WTC11 (cell line): ENCODE measurements at regions not wholly inside any gene's neighbourhood (a gene's known extent, or its start where the extent isn't known, plus 50 kb on each side); places are given as distances from the start of the nearest gene placed in this dataset.

ENCODE experiments used
- ATAC-seq: fragments of 200-7000 bp; cut with Tn5 transposase; 2 replicates; pipeline ENCODE4 v1.10.0; 2021; ENCODE audit warnings: mild to moderate bottlenecking, moderate library complexity
- CTCF ChIA-PET: fragments of 300-600 bp; sonication (Branson Sonifier 250); formaldehyde crosslinking; loops from one replicate; lab custom pipeline; 2021; ENCODE audit warnings: antibody characterized with exemption; lab: Charles Lee
- POLR2A ChIA-PET: fragments of 350-600 bp; sonication (Branson Sonifier 250); formaldehyde crosslinking; loops from one replicate; lab custom pipeline; 2021; ENCODE audit warnings: antibody characterized with exemption; lab: Charles Lee
- DNase-seq: peaks from one replicate; pipeline ENCODE4 v3.0.0; 2021; ENCODE audit warnings: low spot score
- H3K27ac Mint-ChIP-seq: 2 replicates; pipeline ENCODE4 v1.8.0; 2021; ENCODE audit warnings: mixed read lengths
- H3K27me3 Mint-ChIP-seq: 2 replicates; pipeline ENCODE4 v1.8.0; 2021; ENCODE audit warnings: low read depth, mild to moderate bottlenecking, moderate library complexity, mixed read lengths
- H3K36me3 Mint-ChIP-seq: 2 replicates; pipeline ENCODE4 v1.8.0; 2021; ENCODE audit warnings: mixed read lengths
- H3K4me1 Mint-ChIP-seq: 2 replicates; pipeline ENCODE4 v1.8.0; 2022; ENCODE audit warnings: mixed read lengths
- H3K4me3 Mint-ChIP-seq: 2 replicates; pipeline ENCODE4 v1.8.0; 2021; ENCODE audit warnings: mild to moderate bottlenecking, moderate library complexity, mixed read lengths
- H3K9me3 Mint-ChIP-seq: 2 replicates; pipeline ENCODE4 v1.8.0; 2021; ENCODE audit warnings: mixed read lengths
- CREM ChIP-seq: sonication (generic); formaldehyde crosslinking; IDR thresholded peaks from 2 replicates; pipeline ENCODE4 v1.8.1; 2022; ENCODE audit warnings: mild to moderate bottlenecking, missing genetic modification reagents, moderate library complexity
- FOXJ3 ChIP-seq: sonication (generic); formaldehyde crosslinking; IDR thresholded peaks from 2 replicates; pipeline ENCODE4 v1.9.0; 2021; ENCODE audit warnings: missing genetic modification reagents, mild to moderate bottlenecking, borderline replicate concordance
- GTF2I ChIP-seq: fragments of 250-450 bp; sonication (Bioruptor Pico); conservative IDR thresholded peaks from 2 replicates; pipeline ENCODE4 v1.4.0; 2021; ENCODE audit warnings: mild to moderate bottlenecking
- HMGA2 ChIP-seq: fragments of 250-450 bp; sonication (Bioruptor Pico); IDR thresholded peaks from 2 replicates; pipeline ENCODE4 v1.4.0; 2021; ENCODE audit warnings: mild to moderate bottlenecking, moderate library complexity
- IRF1 ChIP-seq: sonication (generic); formaldehyde crosslinking; IDR thresholded peaks from 2 replicates; pipeline ENCODE4 v1.8.0; 2023; ENCODE audit warnings: missing genetic modification reagents
- JAZF1 ChIP-seq: fragments of 250-450 bp; sonication (Bioruptor Pico); IDR thresholded peaks from 2 replicates; pipeline ENCODE4 v1.9.0; 2021; ENCODE audit warnings: moderate library complexity, mild to moderate bottlenecking, inconsistent platforms
- KAT7 ChIP-seq: sonication (generic); formaldehyde crosslinking; IDR thresholded peaks from 2 replicates; pipeline ENCODE4 v1.8.1; 2023; ENCODE audit warnings: missing genetic modification reagents, mild to moderate bottlenecking, borderline replicate concordance
- MAX ChIP-seq: sonication (generic); formaldehyde crosslinking; IDR thresholded peaks from 2 replicates; pipeline ENCODE4 v1.8.0; 2022; ENCODE audit warnings: mild to moderate bottlenecking, missing genetic modification reagents
- NFYB ChIP-seq: sonication (generic); formaldehyde crosslinking; conservative IDR thresholded peaks from 2 replicates; pipeline ENCODE4 v1.8.0; 2022; ENCODE audit warnings: low read depth, missing genetic modification reagents
- OVOL2 ChIP-seq: fragments of 250-450 bp; sonication (Bioruptor Pico); IDR thresholded peaks from 2 replicates; pipeline ENCODE4 v1.9.0; 2021; ENCODE audit warnings: mild to moderate bottlenecking, borderline replicate concordance
- SOX15 ChIP-seq: fragments of 250-450 bp; sonication (Bioruptor Pico); IDR thresholded peaks from 2 replicates; pipeline ENCODE4 v1.9.0; 2021; ENCODE audit warnings: mild to moderate bottlenecking
- SP1 ChIP-seq: sonication (generic); formaldehyde crosslinking; conservative IDR thresholded peaks from 2 replicates; pipeline ENCODE4 v1.8.1; 2022; ENCODE audit warnings: missing genetic modification reagents
- ZNF263 ChIP-seq: sonication (generic); formaldehyde crosslinking; IDR thresholded peaks from 2 replicates; pipeline ENCODE4 v1.8.1; 2022; ENCODE audit warnings: low read depth, mild to moderate bottlenecking, moderate library complexity, missing genetic modification reagents
- ZNF396 ChIP-seq: fragments of 250-450 bp; sonication (Bioruptor Pico); IDR thresholded peaks from 2 replicates; pipeline ENCODE4 v1.8.0; 2021; ENCODE audit warnings: mild to moderate bottlenecking, moderate library complexity, borderline replicate concordance
- TF ChIP-seq, protein P1 (sequence below): sonication (generic); formaldehyde crosslinking; IDR thresholded peaks from 2 replicates; pipeline ENCODE4 v1.8.0; 2023; ENCODE audit warnings: missing genetic modification reagents, mild to moderate bottlenecking, borderline replicate concordance
- TF ChIP-seq, protein P2 (sequence below): sonication (generic); formaldehyde crosslinking; IDR thresholded peaks from 2 replicates; pipeline ENCODE4 v1.8.0; 2022; ENCODE audit warnings: missing genetic modification reagents
- TF ChIP-seq, protein P3 (sequence below): fragments of 250-450 bp; sonication (Bioruptor Pico); IDR thresholded peaks from 2 replicates; pipeline ENCODE4 v2.1.2; 2022; ENCODE audit warnings: mild to moderate bottlenecking, moderate library complexity

DNA sequence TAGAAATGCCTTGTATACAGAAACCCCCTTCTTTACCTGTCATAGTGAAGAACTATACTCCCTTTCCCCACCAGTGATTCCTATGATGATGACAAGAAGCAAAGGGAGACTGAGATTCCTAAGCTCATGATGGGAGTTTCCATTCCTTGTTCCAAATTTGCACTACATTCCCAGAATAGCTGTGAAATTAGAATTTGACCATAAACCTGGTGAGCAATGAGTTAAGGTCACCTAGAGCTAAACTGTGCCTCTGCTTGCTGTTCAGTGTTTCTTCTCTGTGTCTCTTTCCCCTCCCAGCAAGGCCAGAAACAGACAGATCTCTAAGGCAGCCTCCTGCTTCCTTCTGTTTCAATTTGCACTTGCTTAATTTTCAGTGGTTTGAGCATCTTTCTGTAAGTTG lies 332.1 kb downstream of the PIK3R1 start (continued):
- TF ChIP-seq, protein P1, sequence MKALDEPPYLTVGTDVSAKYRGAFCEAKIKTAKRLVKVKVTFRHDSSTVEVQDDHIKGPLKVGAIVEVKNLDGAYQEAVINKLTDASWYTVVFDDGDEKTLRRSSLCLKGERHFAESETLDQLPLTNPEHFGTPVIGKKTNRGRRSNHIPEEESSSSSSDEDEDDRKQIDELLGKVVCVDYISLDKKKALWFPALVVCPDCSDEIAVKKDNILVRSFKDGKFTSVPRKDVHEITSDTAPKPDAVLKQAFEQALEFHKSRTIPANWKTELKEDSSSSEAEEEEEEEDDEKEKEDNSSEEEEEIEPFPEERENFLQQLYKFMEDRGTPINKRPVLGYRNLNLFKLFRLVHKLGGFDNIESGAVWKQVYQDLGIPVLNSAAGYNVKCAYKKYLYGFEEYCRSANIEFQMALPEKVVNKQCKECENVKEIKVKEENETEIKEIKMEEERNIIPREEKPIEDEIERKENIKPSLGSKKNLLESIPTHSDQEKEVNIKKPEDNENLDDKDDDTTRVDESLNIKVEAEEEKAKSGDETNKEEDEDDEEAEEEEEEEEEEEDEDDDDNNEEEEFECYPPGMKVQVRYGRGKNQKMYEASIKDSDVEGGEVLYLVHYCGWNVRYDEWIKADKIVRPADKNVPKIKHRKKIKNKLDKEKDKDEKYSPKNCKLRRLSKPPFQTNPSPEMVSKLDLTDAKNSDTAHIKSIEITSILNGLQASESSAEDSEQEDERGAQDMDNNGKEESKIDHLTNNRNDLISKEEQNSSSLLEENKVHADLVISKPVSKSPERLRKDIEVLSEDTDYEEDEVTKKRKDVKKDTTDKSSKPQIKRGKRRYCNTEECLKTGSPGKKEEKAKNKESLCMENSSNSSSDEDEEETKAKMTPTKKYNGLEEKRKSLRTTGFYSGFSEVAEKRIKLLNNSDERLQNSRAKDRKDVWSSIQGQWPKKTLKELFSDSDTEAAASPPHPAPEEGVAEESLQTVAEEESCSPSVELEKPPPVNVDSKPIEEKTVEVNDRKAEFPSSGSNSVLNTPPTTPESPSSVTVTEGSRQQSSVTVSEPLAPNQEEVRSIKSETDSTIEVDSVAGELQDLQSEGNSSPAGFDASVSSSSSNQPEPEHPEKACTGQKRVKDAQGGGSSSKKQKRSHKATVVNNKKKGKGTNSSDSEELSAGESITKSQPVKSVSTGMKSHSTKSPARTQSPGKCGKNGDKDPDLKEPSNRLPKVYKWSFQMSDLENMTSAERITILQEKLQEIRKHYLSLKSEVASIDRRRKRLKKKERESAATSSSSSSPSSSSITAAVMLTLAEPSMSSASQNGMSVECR (CRISPR knock-in tag): no peak
- TF ChIP-seq MAX (CRISPR knock-in tag) (no peak), SP1 (CRISPR knock-in tag) (no peak)

DNA sequence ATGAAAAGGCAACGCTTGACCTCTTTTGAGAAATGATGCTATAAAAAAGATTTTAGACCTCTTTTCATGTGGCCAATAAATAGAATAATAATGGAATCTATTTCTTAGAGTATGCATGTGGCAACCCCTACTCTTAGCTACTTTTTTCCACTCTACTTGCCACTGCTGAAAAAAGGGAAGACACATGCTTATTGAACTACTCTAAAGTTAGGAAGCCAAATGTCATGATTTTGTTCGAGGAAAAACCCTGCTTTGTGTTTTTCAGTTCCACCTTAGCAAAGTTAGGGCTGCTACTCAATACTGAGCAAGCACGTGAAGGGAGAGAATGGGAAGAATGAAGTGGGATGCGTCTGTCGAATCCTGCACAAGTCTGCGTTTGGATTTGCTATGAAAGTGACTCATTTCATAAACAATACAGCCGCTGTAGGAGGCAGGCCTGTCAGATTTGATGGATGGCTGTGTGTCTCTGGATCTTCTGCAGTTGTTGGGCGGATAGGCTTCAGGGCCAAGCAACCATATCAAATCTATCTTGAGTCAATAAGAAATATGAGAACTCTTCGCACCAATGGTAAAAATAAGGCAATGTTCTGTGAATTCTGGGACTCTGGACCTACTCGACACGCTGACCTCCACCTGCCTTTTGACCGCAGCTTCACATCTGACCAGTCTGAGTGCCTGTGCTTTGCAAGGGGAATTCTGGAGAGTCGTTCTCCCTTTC lies 333.6 kb downstream of the PIK3R1 start:
- ChIA-PET POLR2A (no interaction called here), CTCF (interaction anchor here (0.6 kb wide), 1 partner anchor 137 kb away, joined by 3 read pairs; no protein-coding TSS in a partner anchor)
- H3K27me3 Mint-ChIP-seq: no peaks in the 10 kb centered on the region
- ATAC-seq (no peak), DNase-seq (no peak)
- peaks cover 14% of the 10 kb centered on the region for H3K4me1 Mint-ChIP-seq
- no peak overlapping the region for H3K27ac Mint-ChIP-seq
- H3K36me3 Mint-ChIP-seq: no peaks in the 10 kb centered on the region
- no peaks in the 10 kb centered on the region for H3K9me3 Mint-ChIP-seq
- no peak overlapping the region for H3K4me3 Mint-ChIP-seq
- TF ChIP-seq CREM (CRISPR knock-in tag) (no peak), SP1 (CRISPR knock-in tag) (no peak), FOXJ3 (CRISPR knock-in tag) (no peak), ZNF263 (CRISPR knock-in tag) (no peak), OVOL2 (CRISPR knock-in tag) (no peak), NFYB (CRISPR knock-in tag) (no peak), SOX15 (CRISPR knock-in tag) (no peak), HMGA2 (no peak), GTF2I (CRISPR knock-in tag) (no peak), IRF1 (CRISPR knock-in tag) (no peak), JAZF1 (CRISPR knock-in tag) (no peak), KAT7 (CRISPR knock-in tag) (no peak), ZNF396 (CRISPR knock-in tag) (no peak)
- TF ChIP-seq, protein P2, sequence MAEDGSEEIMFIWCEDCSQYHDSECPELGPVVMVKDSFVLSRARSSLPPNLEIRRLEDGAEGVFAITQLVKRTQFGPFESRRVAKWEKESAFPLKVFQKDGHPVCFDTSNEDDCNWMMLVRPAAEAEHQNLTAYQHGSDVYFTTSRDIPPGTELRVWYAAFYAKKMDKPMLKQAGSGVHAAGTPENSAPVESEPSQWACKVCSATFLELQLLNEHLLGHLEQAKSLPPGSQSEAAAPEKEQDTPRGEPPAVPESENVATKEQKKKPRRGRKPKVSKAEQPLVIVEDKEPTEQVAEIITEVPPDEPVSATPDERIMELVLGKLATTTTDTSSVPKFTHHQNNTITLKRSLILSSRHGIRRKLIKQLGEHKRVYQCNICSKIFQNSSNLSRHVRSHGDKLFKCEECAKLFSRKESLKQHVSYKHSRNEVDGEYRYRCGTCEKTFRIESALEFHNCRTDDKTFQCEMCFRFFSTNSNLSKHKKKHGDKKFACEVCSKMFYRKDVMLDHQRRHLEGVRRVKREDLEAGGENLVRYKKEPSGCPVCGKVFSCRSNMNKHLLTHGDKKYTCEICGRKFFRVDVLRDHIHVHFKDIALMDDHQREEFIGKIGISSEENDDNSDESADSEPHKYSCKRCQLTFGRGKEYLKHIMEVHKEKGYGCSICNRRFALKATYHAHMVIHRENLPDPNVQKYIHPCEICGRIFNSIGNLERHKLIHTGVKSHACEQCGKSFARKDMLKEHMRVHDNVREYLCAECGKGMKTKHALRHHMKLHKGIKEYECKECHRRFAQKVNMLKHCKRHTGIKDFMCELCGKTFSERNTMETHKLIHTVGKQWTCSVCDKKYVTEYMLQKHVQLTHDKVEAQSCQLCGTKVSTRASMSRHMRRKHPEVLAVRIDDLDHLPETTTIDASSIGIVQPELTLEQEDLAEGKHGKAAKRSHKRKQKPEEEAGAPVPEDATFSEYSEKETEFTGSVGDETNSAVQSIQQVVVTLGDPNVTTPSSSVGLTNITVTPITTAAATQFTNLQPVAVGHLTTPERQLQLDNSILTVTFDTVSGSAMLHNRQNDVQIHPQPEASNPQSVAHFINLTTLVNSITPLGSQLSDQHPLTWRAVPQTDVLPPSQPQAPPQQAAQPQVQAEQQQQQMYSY (CRISPR knock-in tag): no peak
- TF ChIP-seq, protein P3, sequence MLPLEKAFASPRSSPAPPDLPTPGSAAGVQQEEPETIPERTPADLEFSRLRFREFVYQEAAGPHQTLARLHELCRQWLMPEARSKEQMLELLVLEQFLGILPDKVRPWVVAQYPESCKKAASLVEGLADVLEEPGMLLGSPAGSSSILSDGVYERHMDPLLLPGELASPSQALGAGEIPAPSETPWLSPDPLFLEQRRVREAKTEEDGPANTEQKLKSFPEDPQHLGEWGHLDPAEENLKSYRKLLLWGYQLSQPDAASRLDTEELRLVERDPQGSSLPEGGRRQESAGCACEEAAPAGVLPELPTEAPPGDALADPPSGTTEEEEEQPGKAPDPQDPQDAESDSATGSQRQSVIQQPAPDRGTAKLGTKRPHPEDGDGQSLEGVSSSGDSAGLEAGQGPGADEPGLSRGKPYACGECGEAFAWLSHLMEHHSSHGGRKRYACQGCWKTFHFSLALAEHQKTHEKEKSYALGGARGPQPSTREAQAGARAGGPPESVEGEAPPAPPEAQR (CRISPR knock-in tag): no peak
